ENCODE measurements at regions not wholly inside any gene's neighbourhood (a gene's known extent, or its start where the extent isn't known, plus 50 kb on each side); places are given as distances from the start of the nearest gene placed in this dataset.

GRCh38 chr18:65968239-65969004, 217.6 kb downstream of the CDH7 start (continued):
- TF ChIP-seq MAZ (IDR thresholded peaks at IDR 0.05; ENCODE audit: borderline replicate concordance, low read depth, low read length) (no peak), TP53 (CRISPR knock-in tag; IDR thresholded peaks at IDR 0.05) (no peak), CBX2 (IDR thresholded peaks at IDR 0.05; ENCODE audit: borderline replicate concordance, low read depth) (no peak), ZNF302 (CRISPR knock-in tag; IDR thresholded peaks at IDR 0.05) (no peak), ZC3H11A (IDR thresholded peaks at IDR 0.05) (no peak), EHF (CRISPR knock-in tag; IDR thresholded peaks at IDR 0.05) (no peak)

- Histone ChIP-seq H3K4me1 (no peaks in the 10 kb centered on the region), H3K9me3 (no peaks in the 10 kb centered on the region), H3K4me2 (no peak overlapping the region), H3K4me3 (no peak overlapping the region), H3K27ac (no peak overlapping the region)
- POLR2A ChIA-PET: no interaction called here
- DNase-seq (ENCODE audit: low read depth in 1 of 2, low spot score in 1 of 2): no peak
- ATAC-seq: no peak
- TF ChIP-seq RARB (CRISPR knock-in tag; IDR thresholded peaks at IDR 0.05) (no peak), MYC (IDR thresholded peaks at IDR 0.05; ENCODE audit: borderline replicate concordance, low read length) (no peak), HOXB5 (CRISPR knock-in tag; IDR thresholded peaks at IDR 0.05) (no peak), ELK1 (IDR thresholded peaks at IDR 0.05; ENCODE audit: low read depth, low read length) (no peak), ZFP36 (IDR thresholded peaks at IDR 0.05; ENCODE audit: borderline replicate concordance, partially characterized antibody) (no peak), USF2 (IDR thresholded peaks at IDR 0.05) (no peak), FOXS1 (CRISPR knock-in tag; IDR thresholded peaks at IDR 0.05) (no peak), NR3C1 (IDR thresholded peaks at IDR 0.05) (no peak), CEBPB (IDR thresholded peaks at IDR 0.05) (no peak), FOSB (CRISPR knock-in tag; IDR thresholded peaks at IDR 0.05) (no peak), RFX5 (IDR thresholded peaks at IDR 0.05) (no peak), ESRRA (IDR thresholded peaks at IDR 0.05; ENCODE audit: borderline replicate concordance, low read length) (no peak)
- FAIRE-seq: no peak
- WGBS (ENCODE audit: missing lambda C conversion rate): 30% methylated on average over 4 of the region's 4 CpGs
- CTCF ChIA-PET: no interaction called here
Observed at GRCh38 chr18:65955747-65956146, 204.9 kb downstream of the CDH7 start.

GRCh38 chr18:65954372-65954771, 203.6 kb downstream of the CDH7 start:
- ATAC-seq: no peak
- ChIA-PET POLR2A (no interaction called here), CTCF (interaction anchor here (1.0 kb wide), 1 partner anchor 14 kb away, joined by 4 read pairs; no protein-coding TSS in a partner anchor)
- Histone ChIP-seq H3K4me1 (no peaks in the 10 kb centered on the region), H3K27ac (no peak overlapping the region), H3K9me3 (no peaks in the 10 kb centered on the region), H3K4me2 (no peak overlapping the region), H3K4me3 (no peak overlapping the region)
- DNase-seq (ENCODE audit: low read depth in 1 of 2, low spot score in 1 of 2): no peak
- FAIRE-seq: no peak
- 48% methylated on average over 7 of the region's 7 CpGs for WGBS (ENCODE audit: missing lambda C conversion rate)
- TF ChIP-seq PBX3 (IDR thresholded peaks at IDR 0.05) (no peak), ELK1 (IDR thresholded peaks at IDR 0.05; ENCODE audit: low read depth, low read length) (no peak), BCL3 (IDR thresholded peaks at IDR 0.05) (no peak), CHD2 (IDR thresholded peaks at IDR 0.05; ENCODE audit: low read length, partially characterized antibody) (no peak), BHLHE40 (IDR thresholded peaks at IDR 0.05; ENCODE audit: low read depth, low read length) (no peak), POLR2AphosphoS2 (conservative IDR thresholded peaks at IDR 0.05; ENCODE audit: low read length) (no peak), FOSL2 (IDR thresholded peaks at IDR 0.05) (no peak), FOSL2 (CRISPR knock-in tag; IDR thresholded peaks at IDR 0.05) (no peak), REST (IDR thresholded peaks at IDR 0.05) (no peak), HDAC2 (IDR thresholded peaks at IDR 0.05) (no peak), RFX5 (IDR thresholded peaks at IDR 0.05) (no peak)

Data from A549 (cell line).